SK-N-SH treated with all-trans-retinoic acid at 6 μM for 48 hours (cell line): ENCODE measurements at regions not wholly inside any gene's neighbourhood (a gene's known extent, or its start where the extent isn't known, plus 50 kb on each side); places are given as distances from the start of the nearest gene placed in this dataset.

Experiments used
- ATAC-seq: fragments of 200-7000 bp; cut with Tn5 transposase; 3 replicates; pipeline ENCODE4 v1.9.1; 2020; ENCODE audit warnings: mild to moderate bottlenecking, moderate library complexity
- ARNTL ChIP-seq: fragments of 450-650 bp; formaldehyde crosslinking; IDR thresholded peaks from 2 replicates; pipeline ENCODE4 v1.5.0; 2020; ENCODE audit warnings: low read depth, mild to moderate bottlenecking, moderate library complexity, borderline replicate concordance
- BACH2 ChIP-seq: fragments of 250-450 bp; sonication (Bioruptor Pico); IDR thresholded peaks from 2 replicates; pipeline ENCODE4 v1.9.0; 2021; ENCODE audit warnings: mild to moderate bottlenecking, borderline replicate concordance
- ESRRG ChIP-seq: fragments of 250-450 bp; sonication (Bioruptor Pico); IDR thresholded peaks from 2 replicates; pipeline ENCODE4 v1.6.1; 2021; ENCODE audit warnings: mild to moderate bottlenecking
- GLIS3 ChIP-seq: fragments of 250-450 bp; sonication (Bioruptor Pico); IDR thresholded peaks from 2 replicates; pipeline ENCODE4 v1.5.0; 2020; ENCODE audit warnings: mild to moderate bottlenecking, moderate library complexity
- ISL1 ChIP-seq: fragments of 250-450 bp; sonication (Bioruptor Pico); IDR thresholded peaks from 2 replicates; pipeline ENCODE4 v2.1.2; 2022; ENCODE audit warnings: mild to moderate bottlenecking, moderate library complexity
- OSR1 ChIP-seq: fragments of 250-450 bp; sonication (Bioruptor Pico); IDR thresholded peaks from 2 replicates; pipeline ENCODE4 v1.8.0; 2022; ENCODE audit warnings: moderate library complexity, mild to moderate bottlenecking, inconsistent platforms
- RARB ChIP-seq: fragments of 250-450 bp; sonication (Bioruptor Pico); IDR thresholded peaks from 2 replicates; pipeline ENCODE4 v1.8.0; 2021; ENCODE audit warnings: mild to moderate bottlenecking, moderate library complexity
- SNAI2 ChIP-seq: fragments of 250-450 bp; sonication (Bioruptor Pico); IDR thresholded peaks from 2 replicates; pipeline ENCODE4 v1.5.0; 2020; ENCODE audit warnings: mild to moderate bottlenecking, moderate library complexity
- TCF4 ChIP-seq: fragments of 250-450 bp; sonication (Bioruptor Pico); IDR thresholded peaks from 2 replicates; pipeline ENCODE4 v1.8.0; 2021; ENCODE audit warnings: mild to moderate bottlenecking, moderate library complexity, borderline replicate concordance
- TOX ChIP-seq: fragments of 250-450 bp; sonication (Bioruptor Pico); IDR thresholded peaks from 2 replicates; pipeline ENCODE4 v1.8.0; 2021; ENCODE audit warnings: mild to moderate bottlenecking, moderate library complexity, borderline replicate concordance
- ZC3H10 ChIP-seq: fragments of 250-450 bp; sonication (Bioruptor Pico); IDR thresholded peaks from 2 replicates; pipeline ENCODE4 v1.5.1; 2021; ENCODE audit warnings: mild to moderate bottlenecking, moderate library complexity
- ZFP3 ChIP-seq: fragments of 250-450 bp; sonication (Bioruptor Pico); IDR thresholded peaks from 2 replicates; pipeline ENCODE4 v1.5.0; 2020; ENCODE audit warnings: mild to moderate bottlenecking, moderate library complexity
- ZFP30 ChIP-seq: fragments of 450-650 bp; formaldehyde crosslinking; IDR thresholded peaks from 2 replicates; pipeline ENCODE4 v1.5.0; 2022; ENCODE audit warnings: mild to moderate bottlenecking, moderate library complexity
- ZNF70 ChIP-seq: fragments of 450-650 bp; formaldehyde crosslinking; IDR thresholded peaks from 2 replicates; pipeline ENCODE4 v1.5.0; 2020; ENCODE audit warnings: mild to moderate bottlenecking, moderate library complexity
- ZNF8 ChIP-seq: fragments of 450-650 bp; formaldehyde crosslinking; IDR thresholded peaks from 2 replicates; pipeline ENCODE4 v1.5.0; 2020; ENCODE audit warnings: mild to moderate bottlenecking, moderate library complexity
- TF ChIP-seq, protein P1 (sequence below): fragments of 250-450 bp; sonication (Bioruptor Pico); IDR thresholded peaks from 2 replicates; pipeline ENCODE4 v1.5.1; 2020; ENCODE audit warnings: low read depth, mild to moderate bottlenecking, moderate library complexity
- TF ChIP-seq, protein P2 (sequence below): fragments of 250-450 bp; sonication (Bioruptor Pico); IDR thresholded peaks from 2 replicates; pipeline ENCODE4 v1.5.0; 2020; ENCODE audit warnings: mild to moderate bottlenecking, moderate library complexity
- TF ChIP-seq, protein P3 (sequence below): fragments of 250-450 bp; sonication (Bioruptor Pico); IDR thresholded peaks from 2 replicates; pipeline ENCODE4 v1.5.1; 2021; ENCODE audit warnings: mild to moderate bottlenecking, moderate library complexity
- TF ChIP-seq, protein P4 (sequence below): fragments of 250-450 bp; sonication (Bioruptor Pico); IDR thresholded peaks from 2 replicates; pipeline ENCODE4 v1.8.0; 2021; ENCODE audit warnings: low read depth, mild to moderate bottlenecking, moderate library complexity, borderline replicate concordance
- TF ChIP-seq, protein P5 (sequence below): fragments of 250-450 bp; sonication (Bioruptor Pico); IDR thresholded peaks from 2 replicates; pipeline ENCODE4 v1.8.0; 2020; ENCODE audit warnings: mild to moderate bottlenecking, moderate library complexity, borderline replicate concordance

DNA sequence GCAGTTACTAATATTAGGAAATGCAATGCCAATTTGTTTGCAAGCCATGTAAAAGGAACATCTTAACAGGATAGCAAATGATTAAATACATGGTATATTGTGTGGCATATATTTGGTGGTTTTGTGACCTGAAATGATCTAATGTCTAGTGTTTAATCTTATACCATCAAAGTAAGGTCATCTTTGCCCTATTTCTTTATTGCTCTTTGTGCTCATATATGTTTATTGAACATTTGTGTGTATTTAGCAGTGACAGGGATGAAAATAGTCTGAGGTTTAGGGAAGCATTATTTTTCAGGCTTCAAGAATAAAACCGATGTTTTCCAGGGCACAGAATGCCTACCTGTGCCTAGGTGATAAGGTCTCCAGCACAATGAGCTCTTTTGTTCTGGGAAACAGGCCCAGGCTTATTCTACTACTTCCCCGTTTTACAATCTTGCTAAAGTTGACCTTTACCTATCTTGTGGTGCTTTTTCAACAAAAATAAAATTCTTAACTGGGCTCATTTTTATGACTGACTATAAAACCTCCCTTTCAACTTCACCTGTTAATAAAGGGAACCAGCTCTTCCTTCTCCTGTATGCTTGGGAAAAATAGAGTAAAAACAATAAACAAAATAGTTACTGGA, 105.6 kb upstream of the ANKH start (continued):
- TF ChIP-seq, protein P1, sequence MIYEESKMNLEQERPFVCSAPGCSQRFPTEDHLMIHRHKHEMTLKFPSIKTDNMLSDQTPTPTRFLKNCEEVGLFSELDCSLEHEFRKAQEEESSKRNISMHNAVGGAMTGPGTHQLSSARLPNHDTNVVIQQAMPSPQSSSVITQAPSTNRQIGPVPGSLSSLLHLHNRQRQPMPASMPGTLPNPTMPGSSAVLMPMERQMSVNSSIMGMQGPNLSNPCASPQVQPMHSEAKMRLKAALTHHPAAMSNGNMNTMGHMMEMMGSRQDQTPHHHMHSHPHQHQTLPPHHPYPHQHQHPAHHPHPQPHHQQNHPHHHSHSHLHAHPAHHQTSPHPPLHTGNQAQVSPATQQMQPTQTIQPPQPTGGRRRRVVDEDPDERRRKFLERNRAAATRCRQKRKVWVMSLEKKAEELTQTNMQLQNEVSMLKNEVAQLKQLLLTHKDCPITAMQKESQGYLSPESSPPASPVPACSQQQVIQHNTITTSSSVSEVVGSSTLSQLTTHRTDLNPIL (CRISPR knock-in tag): no peak

DNA sequence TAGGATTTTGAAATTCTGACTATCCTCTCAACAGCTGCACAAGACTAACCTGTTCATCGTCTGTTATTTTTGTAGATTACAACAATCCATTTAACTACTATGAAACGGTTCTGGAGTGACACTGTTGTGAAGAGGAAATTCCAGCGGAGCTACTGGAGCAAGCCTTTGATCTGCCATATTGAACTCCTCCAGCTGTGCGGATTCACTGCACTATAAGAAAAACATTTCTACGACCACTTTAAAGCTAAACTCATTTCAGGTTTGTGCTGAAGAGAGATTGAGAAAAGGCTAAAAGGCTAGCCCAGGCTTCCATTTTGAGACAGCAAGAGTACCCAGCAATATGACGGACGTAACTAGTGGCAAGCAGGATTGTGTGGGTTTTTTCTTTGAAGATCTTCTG, 104.9 kb upstream of the ANKH start:
- ATAC-seq: no peak
- TF ChIP-seq ZNF70 (CRISPR knock-in tag): no peak
- no peak for TF ChIP-seq TCF4 (CRISPR knock-in tag)
- TF ChIP-seq, protein P2, sequence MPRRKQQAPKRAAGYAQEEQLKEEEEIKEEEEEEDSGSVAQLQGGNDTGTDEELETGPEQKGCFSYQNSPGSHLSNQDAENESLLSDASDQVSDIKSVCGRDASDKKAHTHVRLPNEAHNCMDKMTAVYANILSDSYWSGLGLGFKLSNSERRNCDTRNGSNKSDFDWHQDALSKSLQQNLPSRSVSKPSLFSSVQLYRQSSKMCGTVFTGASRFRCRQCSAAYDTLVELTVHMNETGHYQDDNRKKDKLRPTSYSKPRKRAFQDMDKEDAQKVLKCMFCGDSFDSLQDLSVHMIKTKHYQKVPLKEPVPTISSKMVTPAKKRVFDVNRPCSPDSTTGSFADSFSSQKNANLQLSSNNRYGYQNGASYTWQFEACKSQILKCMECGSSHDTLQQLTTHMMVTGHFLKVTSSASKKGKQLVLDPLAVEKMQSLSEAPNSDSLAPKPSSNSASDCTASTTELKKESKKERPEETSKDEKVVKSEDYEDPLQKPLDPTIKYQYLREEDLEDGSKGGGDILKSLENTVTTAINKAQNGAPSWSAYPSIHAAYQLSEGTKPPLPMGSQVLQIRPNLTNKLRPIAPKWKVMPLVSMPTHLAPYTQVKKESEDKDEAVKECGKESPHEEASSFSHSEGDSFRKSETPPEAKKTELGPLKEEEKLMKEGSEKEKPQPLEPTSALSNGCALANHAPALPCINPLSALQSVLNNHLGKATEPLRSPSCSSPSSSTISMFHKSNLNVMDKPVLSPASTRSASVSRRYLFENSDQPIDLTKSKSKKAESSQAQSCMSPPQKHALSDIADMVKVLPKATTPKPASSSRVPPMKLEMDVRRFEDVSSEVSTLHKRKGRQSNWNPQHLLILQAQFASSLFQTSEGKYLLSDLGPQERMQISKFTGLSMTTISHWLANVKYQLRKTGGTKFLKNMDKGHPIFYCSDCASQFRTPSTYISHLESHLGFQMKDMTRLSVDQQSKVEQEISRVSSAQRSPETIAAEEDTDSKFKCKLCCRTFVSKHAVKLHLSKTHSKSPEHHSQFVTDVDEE (CRISPR knock-in tag): no peak
- TF ChIP-seq ARNTL (CRISPR knock-in tag): no peak
- TF ChIP-seq, protein P3, sequence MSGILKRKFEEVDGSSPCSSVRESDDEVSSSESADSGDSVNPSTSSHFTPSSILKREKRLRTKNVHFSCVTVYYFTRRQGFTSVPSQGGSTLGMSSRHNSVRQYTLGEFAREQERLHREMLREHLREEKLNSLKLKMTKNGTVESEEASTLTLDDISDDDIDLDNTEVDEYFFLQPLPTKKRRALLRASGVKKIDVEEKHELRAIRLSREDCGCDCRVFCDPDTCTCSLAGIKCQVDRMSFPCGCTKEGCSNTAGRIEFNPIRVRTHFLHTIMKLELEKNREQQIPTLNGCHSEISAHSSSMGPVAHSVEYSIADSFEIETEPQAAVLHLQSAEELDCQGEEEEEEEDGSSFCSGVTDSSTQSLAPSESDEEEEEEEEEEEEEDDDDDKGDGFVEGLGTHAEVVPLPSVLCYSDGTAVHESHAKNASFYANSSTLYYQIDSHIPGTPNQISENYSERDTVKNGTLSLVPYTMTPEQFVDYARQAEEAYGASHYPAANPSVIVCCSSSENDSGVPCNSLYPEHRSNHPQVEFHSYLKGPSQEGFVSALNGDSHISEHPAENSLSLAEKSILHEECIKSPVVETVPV (CRISPR knock-in tag): no peak
- no peak for TF ChIP-seq ZC3H10
- no peak for TF ChIP-seq OSR1 (CRISPR knock-in tag)
- TF ChIP-seq RARB: no peak
- no peak for TF ChIP-seq TOX (CRISPR knock-in tag)
- TF ChIP-seq ZFP3: no peak
- TF ChIP-seq ZFP30 (CRISPR knock-in tag): no peak
- TF ChIP-seq, protein P4, sequence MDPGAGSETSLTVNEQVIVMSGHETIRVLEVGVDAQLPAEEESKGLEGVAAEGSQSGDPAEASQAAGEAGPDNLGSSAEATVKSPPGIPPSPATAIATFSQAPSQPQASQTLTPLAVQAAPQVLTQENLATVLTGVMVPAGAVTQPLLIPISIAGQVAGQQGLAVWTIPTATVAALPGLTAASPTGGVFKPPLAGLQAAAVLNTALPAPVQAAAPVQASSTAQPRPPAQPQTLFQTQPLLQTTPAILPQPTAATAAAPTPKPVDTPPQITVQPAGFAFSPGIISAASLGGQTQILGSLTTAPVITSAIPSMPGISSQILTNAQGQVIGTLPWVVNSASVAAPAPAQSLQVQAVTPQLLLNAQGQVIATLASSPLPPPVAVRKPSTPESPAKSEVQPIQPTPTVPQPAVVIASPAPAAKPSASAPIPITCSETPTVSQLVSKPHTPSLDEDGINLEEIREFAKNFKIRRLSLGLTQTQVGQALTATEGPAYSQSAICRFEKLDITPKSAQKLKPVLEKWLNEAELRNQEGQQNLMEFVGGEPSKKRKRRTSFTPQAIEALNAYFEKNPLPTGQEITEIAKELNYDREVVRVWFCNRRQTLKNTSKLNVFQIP (CRISPR knock-in tag): no peak
- TF ChIP-seq, all 23 proteins: peak for 0

DNA sequence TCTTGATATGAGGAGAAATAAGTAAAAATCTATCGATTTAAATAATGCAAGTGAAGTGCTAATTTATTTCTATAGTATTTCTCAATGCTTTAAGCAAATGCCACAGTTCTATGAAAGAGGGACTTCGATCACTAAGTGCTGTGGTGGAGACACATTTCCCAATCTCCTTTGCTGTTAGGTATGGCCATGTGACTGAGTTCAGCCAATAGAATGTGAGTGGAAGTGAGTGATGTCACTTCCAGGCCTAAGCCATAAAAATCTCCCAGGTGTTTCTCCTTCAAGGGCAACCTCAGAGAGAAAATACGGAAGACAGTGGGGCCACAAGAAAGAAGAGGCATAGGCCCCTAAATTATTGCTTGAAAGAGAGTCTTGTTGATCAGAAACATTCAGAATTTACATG, 100.3 kb upstream of the ANKH start:
- no peak for TF ChIP-seq ZC3H10
- TF ChIP-seq ESRRG (CRISPR knock-in tag): no peak
- TF ChIP-seq ZFP3: no peak
- TF ChIP-seq, protein P2 (CRISPR knock-in tag): no peak
- TF ChIP-seq ZFP30 (CRISPR knock-in tag): no peak
- no peak for TF ChIP-seq ZNF8 (CRISPR knock-in tag)
- no peak for TF ChIP-seq OSR1 (CRISPR knock-in tag)
- no peak for TF ChIP-seq ARNTL (CRISPR knock-in tag)
- TF ChIP-seq, protein P5, sequence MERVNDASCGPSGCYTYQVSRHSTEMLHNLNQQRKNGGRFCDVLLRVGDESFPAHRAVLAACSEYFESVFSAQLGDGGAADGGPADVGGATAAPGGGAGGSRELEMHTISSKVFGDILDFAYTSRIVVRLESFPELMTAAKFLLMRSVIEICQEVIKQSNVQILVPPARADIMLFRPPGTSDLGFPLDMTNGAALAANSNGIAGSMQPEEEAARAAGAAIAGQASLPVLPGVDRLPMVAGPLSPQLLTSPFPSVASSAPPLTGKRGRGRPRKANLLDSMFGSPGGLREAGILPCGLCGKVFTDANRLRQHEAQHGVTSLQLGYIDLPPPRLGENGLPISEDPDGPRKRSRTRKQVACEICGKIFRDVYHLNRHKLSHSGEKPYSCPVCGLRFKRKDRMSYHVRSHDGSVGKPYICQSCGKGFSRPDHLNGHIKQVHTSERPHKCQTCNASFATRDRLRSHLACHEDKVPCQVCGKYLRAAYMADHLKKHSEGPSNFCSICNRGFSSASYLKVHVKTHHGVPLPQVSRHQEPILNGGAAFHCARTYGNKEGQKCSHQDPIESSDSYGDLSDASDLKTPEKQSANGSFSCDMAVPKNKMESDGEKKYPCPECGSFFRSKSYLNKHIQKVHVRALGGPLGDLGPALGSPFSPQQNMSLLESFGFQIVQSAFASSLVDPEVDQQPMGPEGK (CRISPR knock-in tag): no peak
- TF ChIP-seq SNAI2 (CRISPR knock-in tag): no peak
- TF ChIP-seq BACH2 (CRISPR knock-in tag): no peak
- TF ChIP-seq ISL1 (CRISPR knock-in tag): no peak
- TF ChIP-seq GLIS3 (CRISPR knock-in tag): no peak

More for the DNA sequence above, 100.3 kb upstream of the ANKH start:
- ATAC-seq: no peak
